AG04449 (cell line): ENCODE measurements at regions not wholly inside any gene's neighbourhood (a gene's known extent, or its start where the extent isn't known, plus 50 kb on each side); places are given as distances from the start of the nearest gene placed in this dataset.
A peak's percentile ranks its signal among the peaks of the same experiment; 100 is the strongest.
"Not testable (repeated sequence)": the region's sequence is repeated elsewhere in the genome, so short reads cannot be mapped to it uniquely, and the experiment has no call there.

Experiments
- CTCF ChIA-PET: fragments of 350-600 bp; formaldehyde crosslinking; extraction: SDS; loops from one replicate; lab custom pipeline; 2021; ENCODE audit warnings: antibody characterized with exemption; lab: Yijun Ruan, JAX
- POLR2A ChIA-PET: fragments of 400-600, 350-600 bp; formaldehyde crosslinking; extraction: SDS; loops from one replicate; lab custom pipeline; 2020; ENCODE audit warnings: antibody characterized with exemption, inconsistent platforms; lab: Yijun Ruan, JAX
- DNase-seq: peaks from one replicate; pipeline ENCODE4 v3.0.0-alpha.2; 2010; ENCODE audit warnings: low read depth, low spot score
- H3K4me3 ChIP-seq: 2 replicates; pipeline ENCODE4 v1.5.1; 2011; ENCODE audit warnings: low read depth, mild to moderate bottlenecking, control low read depth, low read length
- CTCF ChIP-seq: IDR thresholded peaks from one replicate; pipeline ENCODE4 v1.5.1; 2011; ENCODE audit warnings: mild to moderate bottlenecking, moderate library complexity, low read length, control low read depth, inconsistent platforms; ENCODE audit not compliant: insufficient read depth; ENCODE audit errors: missing control alignments

DNA sequence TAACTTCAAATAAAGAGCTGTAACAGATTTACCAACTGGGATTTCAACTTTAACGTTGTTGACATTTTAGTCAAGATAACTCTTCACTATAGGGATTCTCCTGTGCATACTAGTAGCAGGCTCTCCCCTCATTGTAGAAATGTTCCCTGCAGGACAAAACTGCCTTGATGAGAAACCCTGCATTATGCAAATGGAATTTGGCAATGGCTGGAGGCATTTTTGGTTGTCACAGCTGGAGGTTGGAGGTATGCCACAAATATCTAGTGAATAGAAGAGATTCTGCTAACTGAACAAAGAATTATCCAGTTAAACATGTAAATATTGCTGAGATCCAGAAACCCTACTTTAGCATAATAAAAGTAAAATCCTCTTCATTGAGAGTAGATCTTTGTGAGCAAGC lies 928.8 kb upstream of the ALCAM start:
- DNase-seq, result peak; percentile 24
- no peak overlapping the region for H3K4me3 ChIP-seq
- no peak for TF ChIP-seq CTCF
- CTCF ChIA-PET, result interaction anchor here (1.4 kb wide), 1 partner anchor 336 kb away, joined by 3 read pairs; no protein-coding TSS in a partner anchor
- POLR2A ChIA-PET, result no interaction called here

DNA sequence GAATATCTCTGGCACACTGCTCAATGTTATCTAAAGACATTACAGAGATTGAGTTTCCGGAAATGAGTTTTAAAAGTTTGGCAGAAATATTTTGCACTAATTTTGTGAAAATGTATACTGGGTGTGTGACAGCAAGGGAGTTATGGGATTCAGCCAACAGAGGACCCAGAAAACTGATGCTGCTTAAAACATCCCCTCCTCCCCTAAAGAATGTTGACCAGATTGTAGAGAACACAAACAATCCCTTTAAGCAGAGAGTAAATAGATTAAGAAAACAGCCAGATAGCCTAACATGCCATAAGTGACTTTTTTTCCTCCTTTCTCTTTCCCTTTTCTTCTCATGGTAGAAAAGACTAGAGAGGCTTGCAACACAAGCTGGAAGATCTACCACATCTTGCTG lies 928.0 kb upstream of the ALCAM start:
- no peak for TF ChIP-seq CTCF
- H3K4me3 ChIP-seq, result no peak overlapping the region
- POLR2A ChIA-PET, result no interaction called here
- CTCF ChIA-PET, result no interaction called here
- no peak for DNase-seq

DNA sequence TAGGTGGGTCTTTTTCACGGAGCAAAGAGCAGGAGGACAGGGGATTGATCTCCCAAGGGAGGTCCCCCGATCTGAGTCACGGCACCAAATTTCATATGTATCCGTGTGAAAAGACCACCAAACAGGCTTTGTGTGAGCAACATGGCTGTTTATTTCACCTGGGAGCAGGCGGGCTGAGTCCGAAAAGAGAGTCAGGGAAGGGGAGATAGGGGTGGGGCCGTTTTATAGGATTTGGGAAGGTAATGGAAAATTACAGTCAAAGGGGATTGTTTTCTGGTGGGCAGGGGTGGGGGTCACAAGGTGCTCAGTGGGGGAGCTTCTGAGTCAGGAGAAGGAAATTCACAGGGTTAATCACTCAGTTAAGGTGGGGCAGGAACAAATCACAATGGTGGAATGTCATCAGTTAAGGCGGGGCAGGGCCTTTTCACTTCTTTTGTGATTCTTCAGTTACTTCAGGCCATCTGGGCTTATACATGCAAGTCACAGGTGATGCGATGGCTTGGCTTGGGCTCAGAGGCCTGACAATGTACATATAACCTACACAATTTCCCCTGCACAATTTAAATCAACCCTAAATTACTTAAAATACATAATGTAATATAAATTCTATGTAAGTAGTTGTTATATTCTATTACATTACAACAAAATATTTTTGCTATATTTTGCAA lies 921.3 kb upstream of the ALCAM start:
- POLR2A ChIA-PET, CTCF ChIA-PET, DNase-seq, H3K4me3 ChIP-seq: not testable (repeated sequence)

GRCh38 chr3:104447681-104448080 lies 919.0 kb upstream of the ALCAM start:
- no peak for DNase-seq
- TF ChIP-seq CTCF, result no peak
- H3K4me3 ChIP-seq, result no peak overlapping the region
- ChIA-PET POLR2A (no interaction called here), CTCF (no interaction called here)

DNA sequence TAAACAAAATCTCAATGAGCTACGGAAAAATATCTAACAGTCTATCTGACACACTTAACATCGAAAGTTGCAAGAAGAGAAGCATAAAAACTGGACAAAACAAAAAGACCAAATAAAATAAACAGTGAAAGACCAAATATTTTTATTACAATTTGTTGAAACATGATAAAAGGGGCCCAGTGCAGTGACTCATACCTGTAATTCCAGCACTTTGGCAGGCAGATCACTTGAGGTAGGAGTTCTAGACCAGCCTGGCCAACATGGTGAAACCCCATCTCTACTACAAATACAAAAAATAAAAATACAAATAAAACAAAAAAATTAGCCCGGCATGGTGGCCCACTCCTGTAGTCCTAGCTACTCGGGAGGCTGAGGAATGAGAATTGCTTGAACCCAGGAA lies 914.0 kb upstream of the ALCAM start:
- ChIA-PET CTCF (interaction anchor here (3.4 kb wide), 1 partner anchor 9 kb away, joined by 18 read pairs; no protein-coding TSS in a partner anchor), POLR2A (no interaction called here)
- DNase-seq, result no peak
- H3K4me3 ChIP-seq, result no peak overlapping the region
- TF ChIP-seq CTCF, result no peak

- ChIA-PET CTCF (interaction anchor here (1.1 to 3.1 kb wide), 2 partner anchors 186 to 356 kb away, joined by 3 to 18 read pairs; no protein-coding TSS in a partner anchor), POLR2A (no interaction called here)
- no peak for DNase-seq
- H3K4me3 ChIP-seq, result no peak overlapping the region
- TF ChIP-seq CTCF, result no peak
These were observed 908.1 kb upstream of the ALCAM start for GRCh38 chr3:104458657-104459056.
